Stimulated activated naive CD8-positive, alpha-beta T cell treated with anti-CD3 and anti-CD28 coated beads, Interleukin-15, Interleukin-2, amounts not matched to agents 100 U/mL and 50 U/mL, for 24 hours (primary cell): ENCODE measurements at regions not wholly inside any gene's neighbourhood (a gene's known extent, or its start where the extent isn't known, plus 50 kb on each side); places are given as distances from the start of the nearest gene placed in this dataset.
A peak's percentile ranks its signal among the peaks of the same experiment; 100 is the strongest.
"Not testable (repeated sequence)": the region's sequence is repeated elsewhere in the genome, so short reads cannot be mapped to it uniquely, and the experiment has no call there.

Source experiments
- ATAC-seq: fragments of 150-1000 bp; cut with Tn5 transposase; one replicate; pipeline ENCODE4 v1.10.0; 2021
- DNase-seq: peaks from one replicate; pipeline ENCODE4 v3.0.0; 2021

DNA sequence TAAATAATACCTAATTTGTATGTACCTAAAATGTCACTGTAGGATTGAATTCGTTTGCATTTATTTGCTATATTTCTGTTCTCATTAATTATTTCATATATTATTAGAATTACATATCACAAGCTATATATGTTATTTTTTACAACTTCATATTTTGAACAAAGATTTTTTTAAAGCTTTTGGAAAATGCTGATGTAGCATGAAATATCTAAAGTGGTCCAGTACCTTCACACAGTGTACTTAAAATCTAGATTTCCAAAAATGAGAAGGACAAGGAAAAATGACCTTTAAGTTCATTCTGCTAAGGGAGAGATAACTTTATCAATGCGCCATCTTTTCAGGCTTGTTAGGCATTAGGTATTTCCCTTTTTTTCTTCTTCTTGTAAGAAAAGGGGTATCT, 71.8 kb downstream of the LARP7 start:
- ATAC-seq = no peak

GRCh38 chr4:112714922-112715901, 78.3 kb downstream of the LARP7 start:
- no peak for DNase-seq
- no peak for ATAC-seq

More for the DNA sequence above, 71.8 kb downstream of the LARP7 start:
- no peak for DNase-seq

DNA sequence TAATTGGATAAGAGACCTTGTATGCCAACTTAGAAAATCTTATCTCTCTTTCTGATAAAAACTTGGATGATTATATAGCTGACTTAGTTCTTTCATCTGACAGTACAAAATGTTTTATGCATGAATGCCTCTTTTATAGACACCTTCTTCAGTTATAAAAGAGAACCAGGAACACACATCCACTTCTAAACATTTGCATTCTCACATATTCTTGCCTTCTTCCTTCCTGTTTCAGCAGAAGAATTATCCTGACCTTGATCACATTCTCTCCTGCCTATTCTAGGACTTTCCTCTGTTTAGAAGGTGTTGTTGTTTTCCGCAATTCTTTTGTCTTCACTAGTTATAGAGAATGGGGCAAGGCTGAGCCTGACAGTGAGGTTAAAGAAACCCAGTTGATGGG, 80.9 kb downstream of the LARP7 start:
- ATAC-seq = no peak
- DNase-seq = no peak

- ATAC-seq (no peak), DNase-seq (no peak)
These were observed 84.7 kb downstream of the LARP7 start for GRCh38 chr4:112721627-112722026.

GRCh38 chr4:112726041-112726440, 89.1 kb downstream of the LARP7 start:
- ATAC-seq (no peak), DNase-seq (no peak)

DNA sequence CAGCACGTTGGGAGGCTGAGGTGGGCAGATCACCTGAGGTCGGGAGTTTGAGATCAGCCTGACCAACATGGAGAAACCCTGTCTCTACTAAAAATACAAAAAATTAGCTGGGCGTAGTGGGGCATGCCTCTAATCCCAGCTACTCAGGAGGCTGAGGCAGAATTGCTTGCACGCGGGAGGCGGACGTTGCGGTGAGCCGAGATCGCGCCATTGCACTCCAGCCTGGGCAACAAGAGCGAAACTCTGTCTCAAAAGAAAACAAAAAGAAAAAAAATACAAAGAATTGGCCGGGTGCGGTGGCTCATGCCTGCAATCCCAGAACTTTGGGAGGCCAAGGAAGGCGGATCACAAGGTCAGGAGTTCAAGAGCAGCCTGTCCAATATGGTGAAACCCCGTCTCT, 90.8 kb downstream of the LARP7 start:
- ATAC-seq, DNase-seq: not testable (repeated sequence)

GRCh38 chr4:112731715-112732114, 94.8 kb downstream of the LARP7 start:
- DNase-seq = no peak
- ATAC-seq = no peak

DNA sequence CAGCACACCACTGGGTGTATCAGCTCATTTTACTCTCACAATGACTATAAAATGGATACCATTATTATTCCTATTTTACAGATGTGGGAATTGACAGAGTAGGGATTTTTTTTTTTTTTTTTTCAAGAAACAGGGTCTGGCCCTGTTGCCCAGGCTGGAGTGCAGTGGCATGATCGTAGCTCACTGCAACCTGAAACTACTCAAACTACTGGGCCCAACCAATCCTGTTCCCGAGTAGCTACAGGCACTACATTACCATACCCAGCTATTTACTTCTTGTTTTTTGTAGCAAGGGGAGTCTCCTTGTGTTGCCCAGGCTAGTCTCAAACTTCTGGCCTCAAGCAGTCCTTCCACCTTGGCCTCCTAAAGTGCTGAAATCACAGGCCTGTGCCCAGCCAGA, 95.2 kb downstream of the LARP7 start:
- DNase-seq = no peak
- no peak for ATAC-seq

DNA sequence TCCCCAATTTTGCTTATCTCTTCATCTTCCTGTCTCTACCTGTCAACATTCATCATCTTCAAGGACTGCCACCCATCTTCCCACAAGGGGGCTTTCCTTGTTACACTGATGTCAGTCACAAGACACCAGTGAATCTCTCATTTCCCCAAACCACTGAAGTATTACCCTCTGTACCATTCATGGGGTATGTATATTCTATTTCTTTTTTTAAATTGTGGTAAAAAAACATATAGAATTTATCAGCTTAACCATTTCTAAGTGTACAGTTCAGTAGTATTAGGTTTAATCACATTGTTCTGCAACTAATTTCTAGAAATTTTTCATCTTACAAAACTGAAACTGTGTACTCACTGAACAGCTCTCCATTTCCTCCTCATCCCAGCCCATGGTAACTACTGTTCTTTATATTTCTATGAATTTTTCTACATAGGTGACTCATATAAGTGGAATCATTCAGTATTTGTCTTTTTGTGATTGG, 98.6 kb downstream of the LARP7 start:
- peak; percentile 82 for ATAC-seq
- DNase-seq = peak; percentile 6

- no peak for ATAC-seq
- no peak for DNase-seq
These were observed 99.8 kb downstream of the LARP7 start for GRCh38 chr4:112736718-112737135.

- no peak for DNase-seq
- ATAC-seq = no peak
These were observed 102.5 kb downstream of the LARP7 start for GRCh38 chr4:112739442-112739841.

GRCh38 chr4:112747036-112747435, 110.1 kb downstream of the LARP7 start:
- DNase-seq = no peak
- no peak for ATAC-seq

DNA sequence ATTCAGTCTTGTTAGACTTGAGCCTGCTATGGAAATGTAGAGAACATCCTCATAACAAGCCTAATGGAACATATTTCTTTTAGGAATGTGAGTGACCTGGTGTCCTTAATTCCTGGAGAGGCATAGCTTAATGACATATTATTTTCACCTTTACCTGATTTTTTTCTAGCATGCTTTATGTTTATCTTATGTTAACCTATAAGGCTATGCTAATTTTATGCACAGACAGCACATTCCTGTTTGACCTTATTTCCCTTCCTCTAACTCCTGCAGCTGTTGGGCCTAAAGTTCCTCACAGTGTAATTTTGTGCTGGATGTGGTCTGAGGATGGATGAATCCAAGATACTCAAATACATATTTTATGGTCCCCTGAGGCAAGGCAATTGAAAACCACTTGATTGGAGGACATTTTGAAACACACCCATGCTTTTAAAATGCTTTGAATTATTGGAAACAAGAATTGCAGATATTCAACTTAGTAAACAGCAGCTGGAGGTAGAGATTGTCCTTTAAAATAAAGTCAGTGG, 111.5 kb downstream of the LARP7 start:
- DNase-seq (no peak), ATAC-seq (no peak)

- not testable (repeated sequence) for DNase-seq, ATAC-seq
These were observed 113.8 kb downstream of the LARP7 start for GRCh38 chr4:112750749-112751148.

DNA sequence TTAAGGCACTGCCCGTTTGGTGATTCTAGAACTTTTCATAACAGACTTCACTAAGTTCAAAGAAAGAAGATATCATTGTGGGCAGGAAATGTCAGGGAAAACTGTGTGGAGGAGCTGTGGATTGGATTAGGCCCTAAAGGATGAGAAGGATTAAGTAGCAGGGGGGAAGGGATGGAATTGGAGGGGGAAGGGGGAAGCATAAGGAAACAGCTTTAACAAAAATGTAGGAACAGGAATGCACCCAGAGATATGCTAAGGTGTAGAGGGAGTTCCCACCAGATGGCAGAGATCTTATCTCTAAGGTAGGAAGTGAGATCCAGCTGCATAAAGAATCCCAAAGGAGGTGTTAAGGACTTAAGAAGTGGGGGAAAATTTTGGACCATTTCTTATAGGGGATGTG, 114.5 kb downstream of the LARP7 start:
- DNase-seq = no peak
- no peak for ATAC-seq

- DNase-seq (no peak), ATAC-seq (no peak)
These were observed 115.1 kb downstream of the LARP7 start for GRCh38 chr4:112752061-112752460.

DNA sequence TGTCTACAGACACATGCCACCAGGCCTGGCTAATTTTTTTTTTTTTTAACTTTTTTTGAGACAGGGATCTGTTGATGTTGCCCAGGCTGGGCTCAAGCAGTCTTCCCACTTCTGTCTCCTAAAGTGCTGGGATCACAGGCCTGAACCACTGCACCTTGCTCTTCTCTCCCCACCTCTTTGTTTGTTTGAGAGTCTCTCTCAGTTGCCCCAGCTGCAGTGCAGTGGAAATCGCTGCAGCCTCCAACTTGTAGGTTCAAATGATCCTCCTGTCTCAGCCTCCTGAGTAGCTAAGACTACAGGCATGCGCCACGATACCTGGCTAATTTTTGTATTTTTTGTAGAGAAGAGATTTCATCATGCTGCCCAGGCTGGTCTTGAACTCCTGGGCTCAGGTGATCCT, 115.6 kb downstream of the LARP7 start:
- ATAC-seq = no peak

GRCh38 chr4:112753333-112753732, 116.4 kb downstream of the LARP7 start:
- DNase-seq (no peak), ATAC-seq (no peak)

More for the DNA sequence above, 115.6 kb downstream of the LARP7 start:
- DNase-seq = no peak

GRCh38 chr4:112759313-112759712, 122.4 kb downstream of the LARP7 start:
- ATAC-seq (no peak), DNase-seq (no peak)

DNA sequence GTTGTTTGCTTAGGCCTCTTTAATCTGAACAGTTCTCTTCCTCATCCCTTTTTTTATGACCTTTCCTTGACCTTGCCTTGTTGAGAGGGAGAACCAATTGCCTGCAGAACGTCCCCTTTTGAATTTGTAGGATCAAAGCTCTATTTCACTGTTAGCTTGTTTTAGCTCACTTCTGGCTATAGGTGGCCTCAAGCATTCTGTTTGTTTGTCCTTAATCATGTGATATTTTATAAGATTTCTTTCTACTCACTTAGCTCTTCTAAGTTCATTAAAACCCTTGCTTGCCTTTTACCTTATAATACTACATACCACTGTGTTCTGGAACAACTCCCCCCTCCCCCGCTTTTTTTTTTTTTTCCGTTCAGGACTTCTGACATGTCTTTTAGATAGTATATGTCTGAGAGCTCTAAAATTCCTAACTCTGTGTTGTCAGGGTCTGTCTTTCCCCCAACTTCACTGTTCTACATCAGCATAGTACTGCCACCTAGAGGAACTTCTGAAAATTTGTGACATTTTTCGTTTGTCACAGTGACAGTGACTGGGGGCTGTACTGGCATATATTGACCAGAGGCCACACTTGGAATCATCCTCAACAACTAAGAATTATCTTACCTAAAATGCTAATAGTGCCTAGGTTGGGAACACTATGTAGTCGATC, 128.5 kb downstream of the LARP7 start:
- peak; percentile 63 for ATAC-seq
- DNase-seq = no peak

DNA sequence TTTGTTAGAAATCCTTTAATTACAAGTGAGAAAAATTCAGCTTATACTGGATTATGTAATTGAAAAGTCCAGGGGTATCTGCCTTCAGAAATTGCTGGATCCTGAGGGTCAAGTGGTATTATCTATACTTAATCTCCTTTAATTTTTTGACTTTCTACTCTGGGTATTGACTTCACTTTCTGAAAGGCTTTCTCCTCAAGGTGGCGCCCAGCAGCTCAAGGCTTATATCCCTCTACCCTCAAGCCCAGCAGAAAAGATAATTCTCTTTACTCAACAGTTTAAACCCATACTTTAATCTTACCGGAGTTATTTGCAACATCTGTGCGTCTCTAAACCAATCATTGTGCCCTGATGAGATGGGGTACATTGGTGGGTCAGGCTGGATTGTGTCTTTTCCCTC, 129.5 kb downstream of the LARP7 start:
- no peak for ATAC-seq
- DNase-seq = peak; percentile 6

GRCh38 chr4:112767386-112767785, 130.4 kb downstream of the LARP7 start:
- ATAC-seq = no peak

GRCh38 chr4:112770114-112770513, 133.2 kb downstream of the LARP7 start:
- ATAC-seq (no peak), DNase-seq (no peak)

More at GRCh38 chr4:112767386-112767785, 130.4 kb downstream of the LARP7 start:
- no peak for DNase-seq
